ENCODE measurements at regions not wholly inside any gene's neighbourhood (a gene's known extent, or its start where the extent isn't known, plus 50 kb on each side); places are given as distances from the start of the nearest gene placed in this dataset.

- TF ChIP-seq EZH2 (IDR thresholded peaks at IDR 0.05; ENCODE audit: borderline replicate concordance, low read depth, low read length, severe bottlenecking) (no peak), POLR2AphosphoS5 (IDR thresholded peaks at IDR 0.05; ENCODE audit: insufficient read depth, low read depth, low read length) (no peak), CTCF (IDR thresholded peaks at IDR 0.05; ENCODE audit: extremely low read depth in 1 of 2, insufficient read depth in 1 of 2, low read depth in 1 of 2, low read length in 2 of 2) (no peak), MAX (IDR thresholded peaks at IDR 0.05; ENCODE audit: insufficient read depth, insufficient read length) (no peak), POLR2A (IDR thresholded peaks at IDR 0.05; ENCODE audit: low read depth, low read length) (no peak), FOS (IDR thresholded peaks at IDR 0.05; ENCODE audit: borderline replicate concordance, insufficient read depth, low read length) (no peak)
Observed at GRCh38 chr6:8859501-8859900, 424.2 kb upstream of the SLC35B3 start.
